K562 (cell line): ENCODE measurements at regions not wholly inside any gene's neighbourhood (a gene's known extent, or its start where the extent isn't known, plus 50 kb on each side); places are given as distances from the start of the nearest gene placed in this dataset.

Source experiments
- ATAC-seq: fragments of 200-7000 bp; cut with Tn5 transposase; 3 replicates; pipeline ENCODE4 v1.9.1; 2020; ENCODE audit warnings: moderate library complexity
- BruUV-seq: library from RNA; stranded (reverse); fragments of 400-500 nt; replicated peaks from 2 replicates; lab custom pipeline; 2021; lab: Mats Ljungman, UMichigan
- CTCF ChIA-PET: fragments of 300-600 bp; formaldehyde crosslinking; extraction: SDS; loops from one replicate; lab custom pipeline; 2021; ENCODE audit warnings: low intra/inter-chr PET ratio; lab: Yijun Ruan, JAX
- POLR2A ChIA-PET: fragments of 300-600, 350-650 bp; sonication (Branson Sonifier 250); formaldehyde crosslinking; extraction: SDS; loops from one replicate; lab custom pipeline; 2021; ENCODE audit warnings: antibody characterized with exemption, inconsistent platforms; lab: Yijun Ruan, JAX
- DNase-seq, 4 experiments: peaks; one replicate each; pipeline versions ENCODE4 v3.0.0 to v3.0.0-alpha.2; 2011 to 2018; ENCODE audit warnings: low spot score in 3 of 4, mixed read lengths in 3 of 4; ENCODE audit errors: extremely low read depth in 1 of 4
- FAIRE-seq: peaks from 2 replicates; lab custom pipeline; 2011; peaks lifted over from hg19 to GRCh38; lab: Jason Lieb, UNC
- H2AFZ ChIP-seq: 2 replicates; pipeline ENCODE4 v1.6.0; 2011; ENCODE audit warnings: low read depth, low read length, control low read depth, inconsistent platforms
- H3K27ac ChIP-seq: fragments of 200-600 bp; 3 replicates; pipeline ENCODE4 v1.8.0; 2011; ENCODE audit warnings: low read depth, mild to moderate bottlenecking, control low read depth, inconsistent platforms, low read length, moderate library complexity, mixed read lengths; ENCODE audit errors: extremely low read depth
- H3K27me3 ChIP-seq, 2 experiments: fragments of 300-600 bp in 1 of 2; 2 replicates in 1 of 2; 3 replicates in 1 of 2; pipeline versions ENCODE4 v1.6.0 to v1.8.0; 2011; ENCODE audit warnings: inconsistent platforms in 2 of 2, low read length in 2 of 2, mild to moderate bottlenecking in 1 of 2, mixed read lengths in 1 of 2, moderate library complexity in 1 of 2; ENCODE audit not compliant: control insufficient read depth in 2 of 2, insufficient read depth in 2 of 2
- H3K36me3 ChIP-seq: fragments of 300-600 bp; 3 replicates; pipeline ENCODE4 v1.8.0; 2011; ENCODE audit warnings: mild to moderate bottlenecking, low read length, inconsistent platforms; ENCODE audit not compliant: control insufficient read depth, insufficient read depth
- H3K4me1 ChIP-seq, 2 experiments: fragments of 200-600 bp in 1 of 2; replicated peaks in 1 of 2; 2 replicates in 1 of 2; 3 replicates in 1 of 2; pipeline versions ENCODE4 v1.5.1 to v1.8.0; 2011; ENCODE audit warnings: inconsistent platforms in 2 of 2, low read length in 2 of 2, mild to moderate bottlenecking in 1 of 2, mixed read lengths in 1 of 2, moderate library complexity in 1 of 2; ENCODE audit not compliant: control insufficient read depth in 2 of 2, insufficient read depth in 2 of 2
- H3K4me2 ChIP-seq: 2 replicates; pipeline ENCODE4 v1.6.1; 2011; ENCODE audit warnings: low read length, control low read depth, inconsistent platforms, mixed read lengths; ENCODE audit not compliant: insufficient read depth
- H3K4me3 ChIP-seq: fragments of 200-600 bp; sonication (generic), shearing (Covaris generic); 2 replicates; pipeline ENCODE4 v1.5.1; 2016; ENCODE audit warnings: control low read depth, inconsistent platforms
- H3K79me2 ChIP-seq: fragments of 200-600 bp; 3 replicates; pipeline ENCODE4 v1.8.0; 2011; ENCODE audit warnings: low read length, inconsistent platforms; ENCODE audit not compliant: control insufficient read depth, insufficient read depth
- H3K9ac ChIP-seq, 2 experiments: 2 replicates each; pipeline versions ENCODE4 v1.6.0 to v1.6.1; 2011; ENCODE audit warnings: low read depth in 2 of 2, low read length in 2 of 2, control low read depth in 1 of 2, inconsistent platforms in 1 of 2, mild to moderate bottlenecking in 1 of 2, mixed read lengths in 1 of 2; ENCODE audit not compliant: insufficient read depth in 1 of 2
- H3K9me1 ChIP-seq: one replicate; pipeline ENCODE4 v1.6.0; 2011; ENCODE audit warnings: inconsistent platforms, mild to moderate bottlenecking, low read length, moderate library complexity; ENCODE audit not compliant: control insufficient read depth, insufficient read depth
- H3K9me3 ChIP-seq: replicated peaks from 2 replicates; pipeline ENCODE4 v1.5.1; 2011; ENCODE audit warnings: low read depth, low read length, inconsistent platforms; ENCODE audit not compliant: control insufficient read depth, insufficient read depth
- H4K20me1 ChIP-seq: replicated peaks from 2 replicates; pipeline ENCODE4 v1.6.1; 2011; ENCODE audit warnings: low read length, inconsistent platforms, mixed read lengths; ENCODE audit not compliant: control insufficient read depth, insufficient read depth
- ELF2 ChIP-seq: fragments of 250-450 bp; sonication (Bioruptor Pico); IDR thresholded peaks from 2 replicates; pipeline ENCODE4 v1.5.0; 2021; ENCODE audit warnings: mild to moderate bottlenecking
- ID3 ChIP-seq, 2 experiments: fragments of 250-450 bp in 1 of 2; fragments of 450-650 bp in 1 of 2; sonication (Bioruptor Pico) in 1 of 2; IDR thresholded peaks; 2 replicates each; pipeline versions ENCODE4 v1.6.1 to v1.8.0; 2016 to 2021; ENCODE audit warnings: mild to moderate bottlenecking in 2 of 2, moderate library complexity in 2 of 2, missing compliant biosample characterization in 1 of 2, missing genetic modification characterization in 1 of 2
- IRF9 ChIP-seq: fragments of 450-650 bp; IDR thresholded peaks from 2 replicates; pipeline ENCODE4 v1.6.1; 2016; ENCODE audit warnings: missing biosample characterization, missing genetic modification characterization
- KLF6 ChIP-seq: fragments of 250-450 bp; sonication (Bioruptor Pico); IDR thresholded peaks from 2 replicates; pipeline ENCODE4 v1.4.0; 2020; ENCODE audit warnings: mild to moderate bottlenecking, moderate library complexity, borderline replicate concordance
- LCOR ChIP-seq: sonication (generic); formaldehyde crosslinking; IDR thresholded peaks from 2 replicates; pipeline ENCODE4 v1.8.0; 2022; ENCODE audit warnings: mild to moderate bottlenecking, missing genetic modification reagents
- LEF1 ChIP-seq: fragments of 450-650 bp; IDR thresholded peaks from 2 replicates; pipeline ENCODE4 v1.6.1; 2016; ENCODE audit warnings: mild to moderate bottlenecking
- NCOA6 ChIP-seq: fragments of 450-650 bp; IDR thresholded peaks from 2 replicates; pipeline ENCODE4 v1.6.1; 2017; ENCODE audit warnings: mild to moderate bottlenecking
- NELFE ChIP-seq: IDR thresholded peaks from 2 replicates; pipeline ENCODE4 v1.6.1; 2011; ENCODE audit warnings: mild to moderate bottlenecking; ENCODE audit not compliant: insufficient read depth, insufficient read length
- PCBP1 ChIP-seq: fragments of 200-400 bp; formaldehyde crosslinking; IDR thresholded peaks from 2 replicates; pipeline ENCODE4 v1.6.1; 2018; ENCODE audit warnings: mild to moderate bottlenecking, low read depth, low read length; ENCODE audit not compliant: poor library complexity, severe bottlenecking
- SAP30 ChIP-seq: fragments of 200-600 bp; sonication (generic); IDR thresholded peaks from 2 replicates; pipeline ENCODE4 v1.6.1; 2012; ENCODE audit warnings: borderline replicate concordance, low read depth, mild to moderate bottlenecking, moderate library complexity, low read length, control low read depth, inconsistent platforms; ENCODE audit not compliant: insufficient read depth, poor library complexity, severe bottlenecking
- SMAD2 ChIP-seq: fragments of 150-350 bp; IDR thresholded peaks from 2 replicates; pipeline ENCODE4 v1.6.1; 2014; ENCODE audit warnings: low read depth, mild to moderate bottlenecking, low read length
- SP2 ChIP-seq: IDR thresholded peaks from 2 replicates; pipeline ENCODE4 v1.6.1; 2011; ENCODE audit warnings: mild to moderate bottlenecking, low read depth, low read length, moderate library complexity; ENCODE audit not compliant: poor library complexity, severe bottlenecking; ENCODE audit errors: extremely low read depth
- SRSF9 ChIP-seq: fragments of 200-400 bp; formaldehyde crosslinking; IDR thresholded peaks from 2 replicates; pipeline ENCODE4 v1.6.1; 2017; ENCODE audit warnings: low read depth, low read length, borderline replicate concordance
- TBP ChIP-seq: optimal IDR thresholded peaks from 2 replicates; pipeline ENCODE3; 2011; ENCODE audit warnings: low read depth, low read length, improper control_type of control experiment
- TOE1 ChIP-seq, 2 experiments: fragments of 450-650 bp in 1 of 2; sonication (generic) in 1 of 2; formaldehyde crosslinking in 1 of 2; IDR thresholded peaks; 2 replicates each; pipeline versions ENCODE4 v1.7.1 to v1.8.0; 2016 to 2022; ENCODE audit warnings: borderline replicate concordance in 2 of 2, mild to moderate bottlenecking in 2 of 2, antibody characterized with exemption in 1 of 2, inconsistent platforms in 1 of 2, low read depth in 1 of 2, missing genetic modification reagents in 1 of 2, moderate library complexity in 1 of 2
- ZBTB7A ChIP-seq: IDR thresholded peaks from 2 replicates; pipeline ENCODE4 v1.6.1; 2011; ENCODE audit warnings: low read depth, mild to moderate bottlenecking, low read length, moderate library complexity, borderline replicate concordance; ENCODE audit not compliant: control insufficient read depth
- ZNF785 ChIP-seq: fragments of 250-450 bp; sonication (Bioruptor Pico); IDR thresholded peaks from 2 replicates; pipeline ENCODE4 v1.4.0; 2020; ENCODE audit warnings: mild to moderate bottlenecking
- WGBS: fragments of 100-300 bp; shearing (Covaris generic); methylation state at CpG from one replicate; pipeline ENCODE4 v1.1.6; 2016; ENCODE audit warnings: low coverage, mixed read lengths; ENCODE audit not compliant: insufficient coverage; ENCODE audit errors: missing lambda C conversion rate; 5-methylcytosine and 5-hydroxymethylcytosine counted together
- in situ Hi-C: fragments of 300-500 bp; cut with MboI; formaldehyde crosslinking; loops from 4 replicates; pipeline ENCODE4 v1.15.0; 2018; ENCODE audit warnings: inconsistent platforms, mixed read lengths
- intact Hi-C: fragments of 100-400 bp; cut with micrococcal nuclease; formaldehyde crosslinking; loops from 2 replicates; pipeline ENCODE4 v1.14.2; 2022

DNA sequence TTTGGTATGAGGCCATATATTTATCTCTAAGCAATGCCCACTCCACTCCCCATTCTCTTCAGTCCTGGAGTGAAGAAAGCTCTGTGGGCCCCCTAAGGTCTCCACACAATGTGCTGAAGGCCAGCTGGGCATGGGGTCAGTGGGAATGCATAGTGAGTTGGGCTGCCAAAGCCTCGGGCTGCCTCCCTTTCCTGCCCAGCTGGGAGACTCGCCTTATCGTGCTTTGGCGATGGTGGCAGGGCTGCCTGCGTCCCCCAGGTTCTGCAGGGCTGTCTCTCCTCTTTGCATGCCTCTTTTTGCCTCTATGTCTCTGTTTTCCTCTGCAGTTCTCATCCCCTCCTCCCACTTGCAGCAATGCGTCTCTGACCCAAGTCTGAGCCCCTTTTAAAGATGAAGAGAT is 116.5 kb downstream of the CYLD start:
- intact Hi-C loops (no loop called here), in situ Hi-C loops (no loop called here)
- ChIA-PET CTCF (no interaction called here), POLR2A (interaction anchor here (0.7 kb wide), 1 partner anchor 182 kb away, joined by 4 read pairs; no protein-coding TSS in a partner anchor)
- DNase-seq, result no peak
- Histone ChIP-seq H3K4me1 (no peaks in the 10 kb centered on the region), H3K36me3 (no peaks in the 10 kb centered on the region), H3K79me2 (no peaks in the 10 kb centered on the region), H3K9me1 (peaks cover 5% of the 10 kb centered on the region), H3K9me3 (no peaks in the 10 kb centered on the region), H4K20me1 (no peaks in the 10 kb centered on the region), H2AFZ (no peak overlapping the region), H3K9ac (no peak overlapping the region), H3K27me3 (peaks cover 0 to 9% of the 10 kb centered on the region in 2 experiments; a peak in 2 of 5 replicates), H3K27ac (no peak overlapping the region), H3K4me3 (no peak overlapping the region), H3K4me2 (no peak overlapping the region)
- 0% methylated on average over 6 of the region's 6 CpGs for WGBS
- no peak for ATAC-seq
- no TSS peak for BruUV-seq
- no peak for FAIRE-seq
- TF ChIP-seq NELFE (no peak), SMAD2 (no peak), TOE1 (IDR thresholded peaks at IDR 0.05; ENCODE audit: borderline replicate concordance) (no peak), TOE1 (CRISPR knock-in tag; IDR thresholded peaks at IDR 0.05; ENCODE audit: borderline replicate concordance, low read depth) (no peak), LEF1 (no peak), SAP30 (no peak), LCOR (no peak), TBP (no peak), ID3 (CRISPR knock-in tag; IDR thresholded peaks at IDR 0.05) (no peak), ID3 (tag; IDR thresholded peaks at IDR 0.05) (no peak), IRF9 (no peak), ZNF785 (CRISPR knock-in tag) (no peak), SP2 (no peak), NCOA6 (no peak), SRSF9 (no peak), ZBTB7A (no peak), PCBP1 (no peak), KLF6 (CRISPR knock-in tag) (no peak), ELF2 (CRISPR knock-in tag) (no peak)
